Liver (tissue), 3 donors: ENCODE measurements at regions not wholly inside any gene's neighbourhood (a gene's known extent, or its start where the extent isn't known, plus 50 kb on each side); places are given as distances from the start of the nearest gene placed in this dataset.

Source experiments
- GABPA ChIP-seq, 2 donors: IDR thresholded peaks in 1 of 2; conservative IDR thresholded peaks in 1 of 2; 2 replicates each; pipeline ENCODE4 v1.6.1; 2016; ENCODE audit warnings: antibody characterized with exemption in 2 of 2, mild to moderate bottlenecking in 1 of 2, moderate library complexity in 1 of 2
- HNF4A ChIP-seq, 2 donors: conservative IDR thresholded peaks; 2 replicates each; pipeline ENCODE4 v1.6.1; 2016; ENCODE audit warnings: antibody characterized with exemption in 2 of 2, mild to moderate bottlenecking in 2 of 2
- HNF4G ChIP-seq: IDR thresholded peaks from 2 replicates; pipeline ENCODE4 v1.6.1; 2016; ENCODE audit warnings: antibody characterized with exemption
- JUND ChIP-seq, 2 donors: IDR thresholded peaks; 2 replicates each; pipeline ENCODE4 v1.6.1; 2016; ENCODE audit warnings: antibody characterized with exemption in 2 of 2
- RAD21 ChIP-seq, 2 donors: IDR thresholded peaks; 2 replicates each; pipeline ENCODE4 v1.6.1; 2016; ENCODE audit warnings: antibody characterized with exemption in 2 of 2, mild to moderate bottlenecking in 2 of 2
- RXRA ChIP-seq, 2 donors: IDR thresholded peaks; 2 replicates each; pipeline ENCODE4 v1.6.1; 2017 to 2018; ENCODE audit warnings: antibody characterized with exemption in 2 of 2, mild to moderate bottlenecking in 1 of 2
- SP1 ChIP-seq: IDR thresholded peaks from 2 replicates; pipeline ENCODE4 v1.6.1; 2018; ENCODE audit warnings: antibody characterized with exemption, mild to moderate bottlenecking
- TAF1 ChIP-seq: conservative IDR thresholded peaks from 2 replicates; pipeline ENCODE4 v1.6.1; 2016; ENCODE audit warnings: antibody characterized with exemption, mild to moderate bottlenecking
- YY1 ChIP-seq: IDR thresholded peaks from 2 replicates; pipeline ENCODE4 v1.6.1; 2016; ENCODE audit warnings: antibody characterized with exemption, mild to moderate bottlenecking
- TF ChIP-seq, protein P1 (sequence below): fragments of 150-350 bp; IDR thresholded peaks from 2 replicates; pipeline ENCODE4 v1.5.1; 2017; ENCODE audit warnings: improper control_type of control experiment, low read depth, low read length; ENCODE audit not compliant: missing input control
- TF ChIP-seq, protein P2 (sequence below): IDR thresholded peaks from 2 replicates; pipeline ENCODE4 v1.6.1; 2016; ENCODE audit warnings: antibody characterized with exemption, mild to moderate bottlenecking
- TF ChIP-seq, protein P3 (sequence below): IDR thresholded peaks from 2 replicates; pipeline ENCODE4 v1.6.1; 2016; ENCODE audit warnings: antibody characterized with exemption
- TF ChIP-seq, protein P4 (sequence below): IDR thresholded peaks from 2 replicates; pipeline ENCODE4 v1.6.1; 2016; ENCODE audit warnings: antibody characterized with exemption
- TF ChIP-seq, protein P5 (sequence below): IDR thresholded peaks from 2 replicates; pipeline ENCODE4 v1.6.1; 2016; ENCODE audit warnings: antibody characterized with exemption
- donor health status: healthy.
- donor health status: healthy.

DNA sequence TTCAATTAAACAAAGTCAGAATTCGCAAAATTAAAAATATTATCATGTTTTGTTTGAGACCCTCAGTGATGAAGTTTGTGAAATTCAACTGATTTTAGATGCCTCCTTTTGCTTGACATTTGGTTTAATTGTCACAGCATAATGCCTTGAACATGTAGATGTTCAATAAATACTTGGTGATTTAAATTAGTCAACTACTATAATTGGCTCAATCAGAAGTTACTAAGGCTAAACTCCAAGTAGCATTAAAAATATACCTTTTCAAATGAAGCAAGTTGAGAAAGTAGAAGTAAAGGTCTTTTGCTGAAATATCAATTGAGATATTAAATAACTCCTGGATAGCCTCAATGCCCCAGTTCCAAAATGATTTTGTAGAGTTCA lies 145.8 kb upstream of the AKIRIN2 start:
- TF ChIP-seq, protein P1, sequence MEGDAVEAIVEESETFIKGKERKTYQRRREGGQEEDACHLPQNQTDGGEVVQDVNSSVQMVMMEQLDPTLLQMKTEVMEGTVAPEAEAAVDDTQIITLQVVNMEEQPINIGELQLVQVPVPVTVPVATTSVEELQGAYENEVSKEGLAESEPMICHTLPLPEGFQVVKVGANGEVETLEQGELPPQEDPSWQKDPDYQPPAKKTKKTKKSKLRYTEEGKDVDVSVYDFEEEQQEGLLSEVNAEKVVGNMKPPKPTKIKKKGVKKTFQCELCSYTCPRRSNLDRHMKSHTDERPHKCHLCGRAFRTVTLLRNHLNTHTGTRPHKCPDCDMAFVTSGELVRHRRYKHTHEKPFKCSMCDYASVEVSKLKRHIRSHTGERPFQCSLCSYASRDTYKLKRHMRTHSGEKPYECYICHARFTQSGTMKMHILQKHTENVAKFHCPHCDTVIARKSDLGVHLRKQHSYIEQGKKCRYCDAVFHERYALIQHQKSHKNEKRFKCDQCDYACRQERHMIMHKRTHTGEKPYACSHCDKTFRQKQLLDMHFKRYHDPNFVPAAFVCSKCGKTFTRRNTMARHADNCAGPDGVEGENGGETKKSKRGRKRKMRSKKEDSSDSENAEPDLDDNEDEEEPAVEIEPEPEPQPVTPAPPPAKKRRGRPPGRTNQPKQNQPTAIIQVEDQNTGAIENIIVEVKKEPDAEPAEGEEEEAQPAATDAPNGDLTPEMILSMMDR: no peak
- TF ChIP-seq SP1: no peak
- TF ChIP-seq, protein P2, sequence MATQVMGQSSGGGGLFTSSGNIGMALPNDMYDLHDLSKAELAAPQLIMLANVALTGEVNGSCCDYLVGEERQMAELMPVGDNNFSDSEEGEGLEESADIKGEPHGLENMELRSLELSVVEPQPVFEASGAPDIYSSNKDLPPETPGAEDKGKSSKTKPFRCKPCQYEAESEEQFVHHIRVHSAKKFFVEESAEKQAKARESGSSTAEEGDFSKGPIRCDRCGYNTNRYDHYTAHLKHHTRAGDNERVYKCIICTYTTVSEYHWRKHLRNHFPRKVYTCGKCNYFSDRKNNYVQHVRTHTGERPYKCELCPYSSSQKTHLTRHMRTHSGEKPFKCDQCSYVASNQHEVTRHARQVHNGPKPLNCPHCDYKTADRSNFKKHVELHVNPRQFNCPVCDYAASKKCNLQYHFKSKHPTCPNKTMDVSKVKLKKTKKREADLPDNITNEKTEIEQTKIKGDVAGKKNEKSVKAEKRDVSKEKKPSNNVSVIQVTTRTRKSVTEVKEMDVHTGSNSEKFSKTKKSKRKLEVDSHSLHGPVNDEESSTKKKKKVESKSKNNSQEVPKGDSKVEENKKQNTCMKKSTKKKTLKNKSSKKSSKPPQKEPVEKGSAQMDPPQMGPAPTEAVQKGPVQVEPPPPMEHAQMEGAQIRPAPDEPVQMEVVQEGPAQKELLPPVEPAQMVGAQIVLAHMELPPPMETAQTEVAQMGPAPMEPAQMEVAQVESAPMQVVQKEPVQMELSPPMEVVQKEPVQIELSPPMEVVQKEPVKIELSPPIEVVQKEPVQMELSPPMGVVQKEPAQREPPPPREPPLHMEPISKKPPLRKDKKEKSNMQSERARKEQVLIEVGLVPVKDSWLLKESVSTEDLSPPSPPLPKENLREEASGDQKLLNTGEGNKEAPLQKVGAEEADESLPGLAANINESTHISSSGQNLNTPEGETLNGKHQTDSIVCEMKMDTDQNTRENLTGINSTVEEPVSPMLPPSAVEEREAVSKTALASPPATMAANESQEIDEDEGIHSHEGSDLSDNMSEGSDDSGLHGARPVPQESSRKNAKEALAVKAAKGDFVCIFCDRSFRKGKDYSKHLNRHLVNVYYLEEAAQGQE: no peak
- TF ChIP-seq, protein P3, sequence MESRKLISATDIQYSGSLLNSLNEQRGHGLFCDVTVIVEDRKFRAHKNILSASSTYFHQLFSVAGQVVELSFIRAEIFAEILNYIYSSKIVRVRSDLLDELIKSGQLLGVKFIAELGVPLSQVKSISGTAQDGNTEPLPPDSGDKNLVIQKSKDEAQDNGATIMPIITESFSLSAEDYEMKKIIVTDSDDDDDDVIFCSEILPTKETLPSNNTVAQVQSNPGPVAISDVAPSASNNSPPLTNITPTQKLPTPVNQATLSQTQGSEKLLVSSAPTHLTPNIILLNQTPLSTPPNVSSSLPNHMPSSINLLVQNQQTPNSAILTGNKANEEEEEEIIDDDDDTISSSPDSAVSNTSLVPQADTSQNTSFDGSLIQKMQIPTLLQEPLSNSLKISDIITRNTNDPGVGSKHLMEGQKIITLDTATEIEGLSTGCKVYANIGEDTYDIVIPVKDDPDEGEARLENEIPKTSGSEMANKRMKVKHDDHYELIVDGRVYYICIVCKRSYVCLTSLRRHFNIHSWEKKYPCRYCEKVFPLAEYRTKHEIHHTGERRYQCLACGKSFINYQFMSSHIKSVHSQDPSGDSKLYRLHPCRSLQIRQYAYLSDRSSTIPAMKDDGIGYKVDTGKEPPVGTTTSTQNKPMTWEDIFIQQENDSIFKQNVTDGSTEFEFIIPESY: no peak
- TF ChIP-seq JUND (IDR thresholded peaks at IDR 0.05): no peak
- TF ChIP-seq GABPA (IDR thresholded peaks at IDR 0.05 in 1 of 2, conservative IDR thresholded peaks at IDR 0.05 in 1 of 2): no peak
- TF ChIP-seq, protein P4, sequence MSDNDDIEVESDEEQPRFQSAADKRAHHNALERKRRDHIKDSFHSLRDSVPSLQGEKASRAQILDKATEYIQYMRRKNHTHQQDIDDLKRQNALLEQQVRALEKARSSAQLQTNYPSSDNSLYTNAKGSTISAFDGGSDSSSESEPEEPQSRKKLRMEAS: no peak
- TF ChIP-seq, protein P5, sequence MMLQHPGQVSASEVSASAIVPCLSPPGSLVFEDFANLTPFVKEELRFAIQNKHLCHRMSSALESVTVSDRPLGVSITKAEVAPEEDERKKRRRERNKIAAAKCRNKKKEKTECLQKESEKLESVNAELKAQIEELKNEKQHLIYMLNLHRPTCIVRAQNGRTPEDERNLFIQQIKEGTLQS: no peak
- TF ChIP-seq HNF4A (conservative IDR thresholded peaks at IDR 0.05): no peak
- no peak for TF ChIP-seq YY1
- no peak for TF ChIP-seq RAD21 (IDR thresholded peaks at IDR 0.05)
- TF ChIP-seq HNF4G: no peak
- TF ChIP-seq TAF1: no peak
- TF ChIP-seq RXRA (IDR thresholded peaks at IDR 0.05): no peak
